ENCODE measurements at regions not wholly inside any gene's neighbourhood (a gene's known extent, or its start where the extent isn't known, plus 50 kb on each side); places are given as distances from the start of the nearest gene placed in this dataset.

- TF ChIP-seq CTCF (conservative IDR thresholded peaks at IDR 0.05), result no peak
- no peak for TF ChIP-seq ZFX (IDR thresholded peaks at IDR 0.05)
Measured at GRCh38 chr3:20546636-20547035, 360.6 kb upstream of the SGO1 start.

Data from C4-2B (cell line).